ENCODE measurements at regions not wholly inside any gene's neighbourhood (a gene's known extent, or its start where the extent isn't known, plus 50 kb on each side); places are given as distances from the start of the nearest gene placed in this dataset.

DNA sequence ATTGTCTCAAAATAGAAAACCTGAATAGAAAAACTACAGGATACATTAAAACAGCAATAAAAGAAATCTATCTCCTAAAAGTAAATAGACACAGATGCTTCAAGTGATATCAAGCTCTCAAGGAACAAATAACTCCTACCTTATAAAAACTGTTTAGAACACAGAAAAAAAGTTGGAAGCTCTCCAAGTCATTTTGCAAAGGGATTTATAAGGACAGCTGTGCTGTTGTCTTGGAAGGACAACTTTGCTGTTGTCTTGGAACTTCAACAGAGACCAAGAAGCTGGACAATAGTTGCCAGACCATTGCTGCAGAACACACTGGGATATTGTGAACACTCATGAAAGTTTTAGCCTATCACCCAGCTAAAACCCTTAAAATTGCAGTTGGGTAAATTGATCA lies 780.7 kb downstream of the FLRT2 start:
- Histone ChIP-seq H3K9ac (no peak overlapping the region), H3K4me2 (no peak overlapping the region), H3K4me3 (no peak overlapping the region), H3K4me1 (no peaks in the 10 kb centered on the region), H3K36me3 (no peaks in the 10 kb centered on the region), H3K27me3 (no peaks in the 10 kb centered on the region), H3K27ac (no peak overlapping the region), H4K20me1 (ENCODE audit: low read depth) (no peaks in the 10 kb centered on the region), H2AFZ (replicated peaks) (no peak overlapping the region), H3F3A (ENCODE audit: low read depth) (no peaks in the 10 kb centered on the region), H3K9me3 (ENCODE audit: low read depth) (no peaks in the 10 kb centered on the region), H3K79me2 (ENCODE audit: low read depth) (no peaks in the 10 kb centered on the region)
- peaks cover 3% of the 10 kb centered on the region for H3K27me3 Mint-ChIP-seq (ENCODE audit: insufficient read depth, low read depth)
- no peak overlapping the region for H3K27ac Mint-ChIP-seq
- no peaks in the 10 kb centered on the region for H3K9me3 Mint-ChIP-seq
- no peak overlapping the region for H3K4me3 Mint-ChIP-seq
- no peaks in the 10 kb centered on the region for H3K36me3 Mint-ChIP-seq
- no peaks in the 10 kb centered on the region for H3K4me1 Mint-ChIP-seq
- TF ChIP-seq CTCF (IDR thresholded peaks at IDR 0.05) = no peak
- TF ChIP-seq EZH2 (IDR thresholded peaks at IDR 0.05) = no peak
- no peak for TF ChIP-seq EZH2phosphoT487 (IDR thresholded peaks at IDR 0.05)
- DNase-seq (ENCODE audit: low spot score) = no peak

GRCh38 chr14:86310148-86310547 lies 780.2 kb downstream of the FLRT2 start:
- Histone ChIP-seq H3K27me3 (no peaks in the 10 kb centered on the region), H3K9ac (no peak overlapping the region), H3K27ac (no peak overlapping the region), H4K20me1 (ENCODE audit: low read depth) (no peaks in the 10 kb centered on the region), H3K36me3 (no peaks in the 10 kb centered on the region), H3K4me1 (no peaks in the 10 kb centered on the region), H3K4me3 (no peak overlapping the region), H3K4me2 (no peak overlapping the region), H3K79me2 (ENCODE audit: low read depth) (no peaks in the 10 kb centered on the region), H3K9me3 (ENCODE audit: low read depth) (no peaks in the 10 kb centered on the region), H2AFZ (replicated peaks) (no peak overlapping the region), H3F3A (ENCODE audit: low read depth) (no peaks in the 10 kb centered on the region)
- DNase-seq (ENCODE audit: low spot score) = no peak
- Mint-ChIP-seq H3K27ac (no peak overlapping the region), H3K4me1 (no peaks in the 10 kb centered on the region), H3K9me3 (no peaks in the 10 kb centered on the region), H3K36me3 (no peaks in the 10 kb centered on the region), H3K4me3 (no peak overlapping the region), H3K27me3 (ENCODE audit: insufficient read depth, low read depth) (peaks cover 3% of the 10 kb centered on the region)
- TF ChIP-seq EZH2phosphoT487 (IDR thresholded peaks at IDR 0.05) (no peak), EZH2 (IDR thresholded peaks at IDR 0.05) (no peak), CTCF (IDR thresholded peaks at IDR 0.05) (no peak)

- H3K4me3 ChIP-seq = no peak overlapping the region
- H3F3A ChIP-seq (ENCODE audit: low read depth) = no peaks in the 10 kb centered on the region
- no peak overlapping the region for H2AFZ ChIP-seq (replicated peaks)
- H3K27me3 Mint-ChIP-seq (ENCODE audit: insufficient read depth, low read depth) = peaks cover 2% of the 10 kb centered on the region
- no peaks in the 10 kb centered on the region for H3K9me3 ChIP-seq (ENCODE audit: low read depth)
- no peak for DNase-seq (ENCODE audit: low spot score)
- H3K27ac ChIP-seq = no peak overlapping the region
- no peaks in the 10 kb centered on the region for H3K79me2 ChIP-seq (ENCODE audit: low read depth)
- no peak for TF ChIP-seq EZH2 (IDR thresholded peaks at IDR 0.05)
- no peak for TF ChIP-seq EZH2phosphoT487 (IDR thresholded peaks at IDR 0.05)
- no peak for TF ChIP-seq CTCF (IDR thresholded peaks at IDR 0.05)
- no peaks in the 10 kb centered on the region for H4K20me1 ChIP-seq (ENCODE audit: low read depth)
- no peaks in the 10 kb centered on the region for H3K9me3 Mint-ChIP-seq
- H3K9ac ChIP-seq = no peak overlapping the region
- H3K27ac Mint-ChIP-seq = no peak overlapping the region
- H3K4me2 ChIP-seq = no peak overlapping the region
- H3K27me3 ChIP-seq = no peaks in the 10 kb centered on the region
- peaks cover 3% of the 10 kb centered on the region for H3K4me1 Mint-ChIP-seq
- H3K36me3 Mint-ChIP-seq = no peaks in the 10 kb centered on the region
- no peak overlapping the region for H3K4me3 Mint-ChIP-seq
- no peaks in the 10 kb centered on the region for H3K4me1 ChIP-seq
- H3K36me3 ChIP-seq = no peaks in the 10 kb centered on the region
These were observed 775.1 kb downstream of the FLRT2 start for GRCh38 chr14:86305058-86305457.

DNA sequence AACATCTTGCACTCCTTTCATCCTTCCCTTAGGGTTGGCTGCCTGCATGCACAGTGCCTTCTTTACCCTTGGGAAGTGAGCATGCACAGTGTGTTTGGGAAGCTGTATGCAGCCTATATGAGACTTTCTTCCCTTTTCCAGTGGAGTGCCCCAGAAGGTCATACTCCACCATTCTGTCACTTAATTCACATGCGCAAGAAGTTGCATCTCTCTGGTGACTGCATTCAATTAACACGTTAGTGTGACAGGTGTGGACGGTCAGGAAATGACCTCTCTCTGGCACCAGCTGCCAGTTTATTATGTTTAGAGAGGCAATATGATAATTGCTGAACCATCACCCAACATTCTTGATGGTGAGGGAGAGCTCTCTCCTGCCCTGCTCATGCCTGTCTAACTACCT lies 770.0 kb downstream of the FLRT2 start:
- DNase-seq (ENCODE audit: low spot score) = no peak
- H3K27ac Mint-ChIP-seq = no peak overlapping the region
- no peaks in the 10 kb centered on the region for H3K79me2 ChIP-seq (ENCODE audit: low read depth)
- no peak overlapping the region for H3K4me3 Mint-ChIP-seq
- no peaks in the 10 kb centered on the region for H4K20me1 ChIP-seq (ENCODE audit: low read depth)
- no peak overlapping the region for H3K27ac ChIP-seq
- no peaks in the 10 kb centered on the region for H3K9me3 ChIP-seq (ENCODE audit: low read depth)
- H3K9ac ChIP-seq = no peak overlapping the region
- no peak overlapping the region for H2AFZ ChIP-seq (replicated peaks)
- H3K4me1 Mint-ChIP-seq = peaks cover 4% of the 10 kb centered on the region
- no peaks in the 10 kb centered on the region for H3K36me3 ChIP-seq
- no peak overlapping the region for H3K4me2 ChIP-seq
- H3K4me3 ChIP-seq = no peak overlapping the region
- H3K4me1 ChIP-seq = no peaks in the 10 kb centered on the region
- peaks cover 3% of the 10 kb centered on the region for H3K9me3 Mint-ChIP-seq
- no peaks in the 10 kb centered on the region for H3K36me3 Mint-ChIP-seq
- no peaks in the 10 kb centered on the region for H3F3A ChIP-seq (ENCODE audit: low read depth)
- no peaks in the 10 kb centered on the region for H3K27me3 Mint-ChIP-seq (ENCODE audit: insufficient read depth, low read depth)
- TF ChIP-seq EZH2 (IDR thresholded peaks at IDR 0.05) (no peak), EZH2phosphoT487 (IDR thresholded peaks at IDR 0.05) (no peak), CTCF (IDR thresholded peaks at IDR 0.05) (no peak)
- H3K27me3 ChIP-seq = no peaks in the 10 kb centered on the region

All from neural progenitor cell (in vitro differentiated cells).